ENCODE measurements at regions not wholly inside any gene's neighbourhood (a gene's known extent, or its start where the extent isn't known, plus 50 kb on each side); places are given as distances from the start of the nearest gene placed in this dataset.
"Not testable (repeated sequence)": the region's sequence is repeated elsewhere in the genome, so short reads cannot be mapped to it uniquely, and the experiment has no call there.

GRCh38 chr2:179331061-179331460 lies 66.4 kb upstream of the SESTD1 start:
- DNase-seq (ENCODE audit: low spot score) = no peak

GRCh38 chr2:179322289-179322688 lies 57.7 kb upstream of the SESTD1 start:
- no peak for DNase-seq (ENCODE audit: low spot score)

GRCh38 chr2:179321034-179321433 lies 56.4 kb upstream of the SESTD1 start:
- not testable (repeated sequence) for DNase-seq (ENCODE audit: low spot score)

- not testable (repeated sequence) for DNase-seq (ENCODE audit: low spot score)
Observed at GRCh38 chr2:179314729-179315128, 50.1 kb upstream of the SESTD1 start.

Data from AG20443 (cell line).